Astrocyte (in vitro differentiated cells and primary cell): ENCODE measurements at regions not wholly inside any gene's neighbourhood (a gene's known extent, or its start where the extent isn't known, plus 50 kb on each side); places are given as distances from the start of the nearest gene placed in this dataset.

Experiments used
- EZH2 ChIP-seq: IDR thresholded peaks from 2 replicates; pipeline ENCODE4 v1.6.1; 2012; ENCODE audit warnings: mild to moderate bottlenecking, low read length, inconsistent platforms; ENCODE audit not compliant: insufficient read depth
- TF ChIP-seq, protein P1 (sequence below): IDR thresholded peaks from 2 replicates; pipeline ENCODE4 v1.5.1; 2011; ENCODE audit warnings: low read depth, mild to moderate bottlenecking, inconsistent platforms, low read length, moderate library complexity; ENCODE audit not compliant: insufficient read depth

DNA sequence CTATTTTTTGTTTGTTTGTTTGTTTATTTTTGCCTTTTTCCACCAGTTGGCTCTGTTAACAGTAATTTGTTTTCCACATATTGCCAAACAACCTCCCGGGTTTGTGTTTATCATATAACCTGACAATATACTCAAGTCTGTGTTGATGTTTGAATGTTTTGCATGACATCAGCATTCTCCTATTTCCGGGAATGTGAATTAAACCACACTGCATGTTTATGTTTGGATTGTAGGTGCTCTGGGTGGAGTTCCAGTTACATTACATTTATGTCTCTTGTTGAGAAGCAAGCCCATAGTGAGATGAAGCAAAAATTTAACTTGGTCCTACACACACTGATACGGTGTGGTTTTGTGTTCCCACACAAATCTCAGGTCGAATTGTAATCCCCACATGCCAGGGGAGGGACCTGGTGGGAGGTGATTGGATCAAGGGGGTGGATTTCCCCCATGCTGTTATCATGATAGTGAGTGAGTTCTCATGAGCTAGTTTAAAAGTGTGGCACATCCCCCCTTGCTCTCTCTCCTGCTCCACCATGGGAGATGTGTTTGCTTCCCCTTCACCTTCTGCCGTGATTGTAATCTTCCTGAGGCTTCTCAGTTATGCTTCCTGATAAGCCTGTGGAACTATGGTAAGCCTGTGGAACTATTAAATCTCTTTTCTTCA lies 54.4 kb upstream of the CLNK start:
- TF ChIP-seq, protein P1, sequence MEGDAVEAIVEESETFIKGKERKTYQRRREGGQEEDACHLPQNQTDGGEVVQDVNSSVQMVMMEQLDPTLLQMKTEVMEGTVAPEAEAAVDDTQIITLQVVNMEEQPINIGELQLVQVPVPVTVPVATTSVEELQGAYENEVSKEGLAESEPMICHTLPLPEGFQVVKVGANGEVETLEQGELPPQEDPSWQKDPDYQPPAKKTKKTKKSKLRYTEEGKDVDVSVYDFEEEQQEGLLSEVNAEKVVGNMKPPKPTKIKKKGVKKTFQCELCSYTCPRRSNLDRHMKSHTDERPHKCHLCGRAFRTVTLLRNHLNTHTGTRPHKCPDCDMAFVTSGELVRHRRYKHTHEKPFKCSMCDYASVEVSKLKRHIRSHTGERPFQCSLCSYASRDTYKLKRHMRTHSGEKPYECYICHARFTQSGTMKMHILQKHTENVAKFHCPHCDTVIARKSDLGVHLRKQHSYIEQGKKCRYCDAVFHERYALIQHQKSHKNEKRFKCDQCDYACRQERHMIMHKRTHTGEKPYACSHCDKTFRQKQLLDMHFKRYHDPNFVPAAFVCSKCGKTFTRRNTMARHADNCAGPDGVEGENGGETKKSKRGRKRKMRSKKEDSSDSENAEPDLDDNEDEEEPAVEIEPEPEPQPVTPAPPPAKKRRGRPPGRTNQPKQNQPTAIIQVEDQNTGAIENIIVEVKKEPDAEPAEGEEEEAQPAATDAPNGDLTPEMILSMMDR: no peak
- TF ChIP-seq EZH2: no peak
